VCaP (cell line): ENCODE measurements at regions not wholly inside any gene's neighbourhood (a gene's known extent, or its start where the extent isn't known, plus 50 kb on each side); places are given as distances from the start of the nearest gene placed in this dataset.

Source experiments
- H3K27ac ChIP-seq: fragments of 450-650 bp; 2 replicates; pipeline ENCODE4 v1.5.1; 2017
- TF ChIP-seq, protein P1 (sequence below): fragments of 450-650 bp; conservative IDR thresholded peaks from 2 replicates; pipeline ENCODE4 v1.5.1; 2017; ENCODE audit warnings: mild to moderate bottlenecking, moderate library complexity

DNA sequence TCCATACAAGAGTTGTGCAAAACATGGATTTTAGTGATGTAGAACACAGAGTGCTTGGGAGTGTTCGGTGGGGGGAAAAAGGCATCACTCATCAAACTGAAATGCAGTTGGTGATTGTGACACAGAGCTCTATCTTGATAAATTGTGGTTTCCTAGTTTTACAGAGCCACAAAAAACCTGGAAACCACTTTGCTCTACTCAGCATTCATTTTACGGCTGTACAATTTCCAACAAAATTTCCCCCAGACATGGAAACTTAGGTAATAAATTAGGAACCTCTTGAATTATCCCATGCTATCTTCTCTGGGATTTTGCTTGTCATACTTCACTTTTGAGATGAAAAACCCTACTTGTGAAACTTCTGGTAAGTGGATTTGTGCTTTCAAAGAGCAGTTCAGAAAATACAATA, 614.9 kb upstream of the FZD8 start:
- TF ChIP-seq, protein P1, sequence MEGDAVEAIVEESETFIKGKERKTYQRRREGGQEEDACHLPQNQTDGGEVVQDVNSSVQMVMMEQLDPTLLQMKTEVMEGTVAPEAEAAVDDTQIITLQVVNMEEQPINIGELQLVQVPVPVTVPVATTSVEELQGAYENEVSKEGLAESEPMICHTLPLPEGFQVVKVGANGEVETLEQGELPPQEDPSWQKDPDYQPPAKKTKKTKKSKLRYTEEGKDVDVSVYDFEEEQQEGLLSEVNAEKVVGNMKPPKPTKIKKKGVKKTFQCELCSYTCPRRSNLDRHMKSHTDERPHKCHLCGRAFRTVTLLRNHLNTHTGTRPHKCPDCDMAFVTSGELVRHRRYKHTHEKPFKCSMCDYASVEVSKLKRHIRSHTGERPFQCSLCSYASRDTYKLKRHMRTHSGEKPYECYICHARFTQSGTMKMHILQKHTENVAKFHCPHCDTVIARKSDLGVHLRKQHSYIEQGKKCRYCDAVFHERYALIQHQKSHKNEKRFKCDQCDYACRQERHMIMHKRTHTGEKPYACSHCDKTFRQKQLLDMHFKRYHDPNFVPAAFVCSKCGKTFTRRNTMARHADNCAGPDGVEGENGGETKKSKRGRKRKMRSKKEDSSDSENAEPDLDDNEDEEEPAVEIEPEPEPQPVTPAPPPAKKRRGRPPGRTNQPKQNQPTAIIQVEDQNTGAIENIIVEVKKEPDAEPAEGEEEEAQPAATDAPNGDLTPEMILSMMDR = no peak
- H3K27ac ChIP-seq = no peak overlapping the region

DNA sequence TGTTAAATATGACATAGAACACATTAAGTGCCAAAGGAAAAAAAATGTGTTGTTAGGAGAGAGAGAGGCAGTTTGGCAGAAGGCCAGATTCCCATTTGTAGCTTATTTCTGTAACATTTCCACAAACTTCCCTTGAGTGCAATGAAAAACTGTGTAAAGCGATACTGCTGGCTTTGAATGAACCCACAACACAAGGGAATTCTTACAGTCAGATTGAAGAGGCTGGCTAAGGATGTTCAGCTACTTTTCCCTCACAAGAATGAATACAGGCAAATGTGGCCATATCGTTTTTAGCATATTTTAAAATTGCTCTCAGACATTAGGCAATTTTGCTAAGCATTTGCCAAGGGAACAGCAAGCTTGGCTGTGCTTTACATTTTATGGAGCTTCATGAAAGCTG, 614.1 kb upstream of the FZD8 start:
- H3K27ac ChIP-seq = no peak overlapping the region
- TF ChIP-seq, protein P1 = no peak

DNA sequence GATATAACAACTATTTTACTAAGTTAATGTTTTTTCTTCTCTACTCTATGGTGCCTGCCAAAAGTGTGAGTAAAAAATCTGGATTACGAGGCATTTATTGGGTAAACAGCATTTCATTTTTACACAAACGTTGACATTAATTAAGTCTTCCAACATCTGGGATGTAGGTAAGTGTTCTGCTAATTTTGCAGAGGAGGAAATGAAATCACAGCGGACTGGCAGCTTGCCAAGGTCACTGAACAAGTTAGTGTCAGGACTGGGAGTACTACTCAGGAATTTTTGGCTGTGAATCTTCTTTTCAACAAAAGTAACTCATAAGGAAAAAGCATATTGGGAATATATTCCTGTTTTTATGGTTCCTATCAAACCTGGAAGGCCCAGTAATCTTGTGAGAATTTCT, 612.1 kb upstream of the FZD8 start:
- H3K27ac ChIP-seq = 0 out of 2 replicates have a peak overlapping the region, but pooled peaks have one; percentile 10
- TF ChIP-seq, protein P1 = no peak

DNA sequence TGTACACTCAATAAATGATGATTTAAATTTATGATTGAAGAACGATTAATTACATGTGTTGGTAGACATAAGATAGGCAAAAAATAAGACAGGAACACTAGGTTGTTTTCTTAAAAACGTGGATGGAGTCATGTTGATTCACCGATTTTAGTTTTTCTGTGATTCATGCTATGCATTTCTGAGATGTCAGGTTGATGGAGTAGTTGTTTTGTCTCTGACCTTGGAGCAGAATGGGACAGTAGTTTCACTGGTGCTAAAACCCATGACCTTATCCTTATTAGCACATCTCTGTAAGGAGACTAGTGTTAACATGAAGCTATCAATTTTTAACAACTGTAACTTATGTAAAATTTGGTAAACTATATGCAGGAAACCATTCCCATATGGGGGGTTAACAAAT, 611.6 kb upstream of the FZD8 start:
- TF ChIP-seq, protein P1 = no peak
- no peak overlapping the region for H3K27ac ChIP-seq

DNA sequence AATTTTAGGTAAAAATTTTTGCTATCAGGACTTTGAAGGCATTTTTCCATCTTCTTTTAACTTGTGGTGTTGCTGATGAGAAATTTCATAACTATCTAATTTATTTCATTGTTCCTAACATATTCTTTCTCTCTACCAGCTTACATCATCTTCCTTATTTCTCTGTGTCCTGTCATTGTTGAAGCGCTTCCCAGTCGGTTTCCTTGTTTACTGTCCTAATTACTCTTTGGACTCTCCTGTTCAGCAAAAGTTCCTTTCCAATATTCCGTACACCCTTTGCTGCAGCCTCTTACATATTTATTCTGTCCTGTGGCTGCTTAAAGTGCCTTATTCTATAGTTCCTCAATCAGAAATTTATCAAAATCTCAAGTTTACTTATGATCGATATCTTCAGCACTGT, 609.0 kb upstream of the FZD8 start:
- TF ChIP-seq, protein P1 = no peak

DNA sequence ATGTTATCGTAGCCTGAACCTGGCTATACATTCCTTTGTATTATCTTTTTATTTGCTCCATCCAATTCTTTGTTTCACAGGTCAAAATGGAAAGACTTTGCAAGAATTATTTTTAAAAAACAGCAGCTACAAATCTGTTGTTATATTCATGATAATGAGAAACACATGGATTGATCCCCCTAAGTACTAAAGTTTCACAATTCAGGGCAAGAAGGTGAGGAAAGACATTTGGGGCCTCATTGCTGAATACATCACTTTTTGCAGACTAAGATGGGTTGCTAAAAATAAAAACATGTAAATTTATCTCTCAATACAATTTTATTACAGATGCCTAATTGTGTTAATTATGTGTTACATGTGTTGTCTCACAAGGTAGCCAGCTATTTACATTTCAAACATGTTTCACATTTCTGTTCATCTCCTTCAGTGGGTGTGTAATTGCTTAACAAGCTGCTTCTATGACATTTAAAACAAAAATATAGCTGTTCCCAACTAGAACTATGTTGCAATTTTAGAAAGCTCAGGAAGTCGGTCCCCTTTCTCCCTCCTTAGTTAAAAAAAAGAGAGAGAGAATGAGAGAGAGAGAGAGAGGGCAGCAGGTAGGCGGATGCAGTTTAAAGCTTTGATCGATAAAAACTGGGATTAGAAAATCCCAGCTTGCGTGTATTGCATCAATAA, 606.3 kb upstream of the FZD8 start:
- TF ChIP-seq, protein P1 = no peak

More for the DNA sequence above, 609.0 kb upstream of the FZD8 start:
- no peak overlapping the region for H3K27ac ChIP-seq

DNA sequence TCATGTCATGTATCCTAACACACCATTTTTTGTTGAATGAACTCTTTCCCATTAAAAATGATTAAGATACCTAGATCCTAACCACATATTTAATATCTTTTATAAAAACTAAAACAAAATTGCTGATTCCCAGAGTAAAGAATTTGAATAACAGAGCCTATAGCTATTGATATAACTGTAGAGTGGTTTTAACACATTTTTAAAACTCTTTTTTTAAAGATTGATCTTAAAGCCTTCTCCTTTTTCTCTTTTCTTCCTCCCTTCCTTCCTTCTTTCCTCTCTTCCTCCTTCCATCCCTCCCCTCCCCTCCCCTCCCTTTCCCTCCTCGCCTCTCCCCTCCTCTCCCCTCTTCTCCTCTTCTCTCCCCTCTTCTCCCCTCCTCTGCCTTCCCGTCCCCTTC, 605.4 kb upstream of the FZD8 start:
- TF ChIP-seq, protein P1 = no peak
- no peak overlapping the region for H3K27ac ChIP-seq

More for the DNA sequence above, 606.3 kb upstream of the FZD8 start:
- no peak overlapping the region for H3K27ac ChIP-seq
